GM18499 (cell line): ENCODE measurements at regions not wholly inside any gene's neighbourhood (a gene's known extent, or its start where the extent isn't known, plus 50 kb on each side); places are given as distances from the start of the nearest gene placed in this dataset.

ENCODE experiments used
- ATAC-seq: cut with Tn5 transposase; IDR thresholded peaks from one replicate; pipeline ENCODE4 v1.9.1; 2021; ENCODE audit warnings: moderate number of reproducible peaks; ENCODE audit not compliant: insufficient read depth, unreplicated experiment

GRCh38 chr2:187148059-187148714, 299.2 kb upstream of the ZSWIM2 start:
- no peak for ATAC-seq

- ATAC-seq: no peak
These were observed 294.6 kb upstream of the ZSWIM2 start for GRCh38 chr2:187143537-187143936.

DNA sequence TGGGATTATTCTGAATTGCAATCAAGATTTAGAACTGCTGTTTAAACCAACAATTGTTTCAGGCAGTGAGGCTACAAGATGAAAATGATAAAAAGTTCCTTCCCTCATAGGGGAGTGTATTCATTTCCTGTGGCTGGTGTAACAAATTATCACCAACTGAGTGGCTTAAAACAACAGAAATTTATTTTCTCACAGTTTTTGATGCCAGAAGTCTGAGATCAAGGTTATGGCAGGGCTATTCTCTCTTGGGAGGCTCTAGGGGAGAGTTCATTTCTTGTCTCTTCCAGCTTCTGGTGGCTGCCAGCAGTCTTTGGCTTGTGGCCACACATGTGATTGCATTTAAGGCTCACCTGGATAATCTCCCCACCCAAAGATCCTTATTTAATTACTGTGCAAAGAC, 290.5 kb upstream of the ZSWIM2 start:
- no peak for ATAC-seq

DNA sequence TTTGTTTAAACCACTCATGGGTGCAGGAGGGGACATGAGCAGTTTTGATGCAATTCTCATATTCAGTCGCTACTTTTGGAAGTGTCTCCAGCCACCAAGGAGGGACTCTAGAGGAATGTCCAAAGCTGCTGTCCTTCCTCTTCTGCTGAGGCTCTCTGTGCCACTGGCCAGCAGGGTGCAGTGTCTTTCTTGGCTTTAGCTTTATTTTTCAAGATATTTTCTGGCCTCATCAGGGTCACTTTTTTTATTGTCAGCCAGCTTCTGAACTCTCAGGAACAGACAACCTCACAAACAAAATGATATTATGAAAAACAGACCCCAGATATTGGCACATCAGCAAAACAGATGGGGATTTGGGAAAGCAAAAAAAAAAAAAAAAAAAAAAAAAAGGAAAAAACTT, 289.3 kb upstream of the ZSWIM2 start:
- no peak for ATAC-seq

DNA sequence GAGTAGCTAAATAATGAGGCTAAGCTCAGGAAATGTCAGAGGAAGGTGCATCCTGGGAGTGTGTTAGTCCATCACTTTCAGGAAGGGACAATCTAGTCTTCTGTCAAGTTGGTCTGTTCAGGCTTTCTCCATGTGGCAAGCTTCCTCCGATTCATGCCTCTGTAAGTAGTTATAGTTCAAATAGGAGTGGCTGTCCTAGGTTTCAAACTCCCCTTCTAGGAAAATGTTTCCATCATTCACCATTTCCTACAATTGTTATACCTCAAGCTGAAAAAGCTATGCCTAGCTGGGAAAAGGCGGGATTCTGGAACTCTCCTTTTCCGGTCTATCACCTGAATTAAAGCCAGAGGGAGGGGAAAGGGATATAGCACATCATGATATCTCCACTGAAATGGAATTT, 287.7 kb upstream of the ZSWIM2 start:
- ATAC-seq: no peak

DNA sequence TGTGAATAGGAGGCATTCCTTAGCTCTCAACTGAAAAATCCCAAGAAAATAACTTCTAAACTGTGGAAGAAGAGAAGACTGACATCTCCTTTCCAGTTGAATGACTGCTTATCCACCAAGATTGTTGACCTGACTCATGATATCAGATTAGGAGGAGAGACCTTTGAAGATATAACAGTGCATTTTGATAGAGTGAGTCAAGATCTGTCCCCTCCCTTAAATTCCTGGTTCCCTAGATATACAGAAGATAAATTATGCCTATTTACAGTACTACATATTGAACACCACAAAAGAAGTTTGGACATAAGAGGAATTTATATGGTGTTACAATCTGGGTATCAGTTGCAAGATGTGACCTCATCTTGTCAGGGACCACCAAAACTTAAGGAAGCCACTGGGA, 285.3 kb upstream of the ZSWIM2 start:
- ATAC-seq: no peak

DNA sequence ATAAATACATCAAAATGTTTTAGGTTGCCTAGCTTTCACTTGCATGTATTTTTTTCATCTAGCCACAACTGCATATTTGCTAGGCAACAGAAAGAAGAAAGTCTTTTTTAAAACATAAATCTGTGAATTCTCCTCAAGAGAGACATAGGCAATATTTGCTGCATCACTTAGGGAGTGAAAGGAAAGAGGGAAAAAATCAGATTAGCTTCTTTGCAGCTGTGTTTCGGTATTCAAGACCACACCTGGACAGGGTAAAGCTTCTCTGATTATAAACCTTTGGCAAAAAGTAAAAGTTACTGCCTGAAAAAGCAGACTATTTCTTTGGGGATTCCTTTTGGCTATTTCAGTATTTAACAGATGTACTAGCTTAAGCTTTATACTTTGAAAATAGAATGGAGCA, 280.9 kb upstream of the ZSWIM2 start:
- no peak for ATAC-seq

DNA sequence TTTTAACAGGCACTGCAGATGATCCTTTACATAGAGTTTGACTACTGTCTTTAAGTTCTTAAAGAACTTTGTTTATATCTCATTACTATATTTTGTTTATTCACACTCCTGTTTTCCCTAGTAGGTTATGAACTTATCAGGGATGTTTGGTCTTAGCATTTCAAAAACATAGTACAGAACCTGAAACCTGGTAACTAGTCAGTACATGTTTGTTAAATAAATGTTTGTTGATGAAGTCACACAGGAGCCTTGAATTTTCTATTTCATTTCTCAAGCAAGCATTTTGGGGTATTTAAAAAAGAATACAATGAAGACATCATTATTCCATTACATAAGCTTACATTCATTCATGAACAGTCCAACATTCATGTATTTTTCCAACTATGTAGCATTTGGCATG, 280.3 kb upstream of the ZSWIM2 start:
- no peak for ATAC-seq

DNA sequence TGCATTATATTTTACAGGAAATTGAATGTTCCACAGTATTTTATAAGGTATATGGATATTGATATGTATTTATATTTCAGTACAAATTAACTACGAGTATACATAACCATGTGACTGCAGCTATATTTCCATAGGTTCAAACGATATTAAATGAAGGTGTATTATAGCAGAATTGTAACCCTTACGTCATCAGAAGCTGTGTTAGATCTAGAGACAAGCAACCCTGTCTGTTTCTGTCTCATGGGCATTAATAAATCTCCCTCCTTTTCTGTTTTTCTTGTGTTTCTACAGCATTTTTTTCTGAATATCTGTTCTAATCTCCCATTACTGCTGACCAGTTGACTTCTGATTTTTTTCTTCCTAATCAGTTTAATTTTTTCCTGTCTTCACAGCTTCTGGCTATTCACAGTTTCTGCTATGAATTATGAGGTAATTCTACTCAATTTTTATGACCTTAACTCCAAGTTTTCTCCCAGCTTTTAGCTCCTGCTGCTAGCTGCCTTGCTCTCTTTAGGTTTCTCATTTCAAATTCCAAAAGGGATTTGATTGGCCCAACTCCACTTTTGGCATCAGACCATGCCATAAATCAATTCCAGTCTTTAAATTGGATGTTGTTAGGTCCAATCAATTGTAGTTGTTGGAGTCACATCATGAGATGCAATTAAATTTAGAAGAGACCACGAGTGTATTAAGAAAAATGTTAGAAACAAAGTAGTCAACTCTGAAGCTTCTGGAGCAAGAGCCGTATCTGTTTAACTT, 277.5 kb upstream of the ZSWIM2 start:
- no peak for ATAC-seq

- no peak for ATAC-seq
These were observed 276.3 kb upstream of the ZSWIM2 start for GRCh38 chr2:187125318-187125717.

DNA sequence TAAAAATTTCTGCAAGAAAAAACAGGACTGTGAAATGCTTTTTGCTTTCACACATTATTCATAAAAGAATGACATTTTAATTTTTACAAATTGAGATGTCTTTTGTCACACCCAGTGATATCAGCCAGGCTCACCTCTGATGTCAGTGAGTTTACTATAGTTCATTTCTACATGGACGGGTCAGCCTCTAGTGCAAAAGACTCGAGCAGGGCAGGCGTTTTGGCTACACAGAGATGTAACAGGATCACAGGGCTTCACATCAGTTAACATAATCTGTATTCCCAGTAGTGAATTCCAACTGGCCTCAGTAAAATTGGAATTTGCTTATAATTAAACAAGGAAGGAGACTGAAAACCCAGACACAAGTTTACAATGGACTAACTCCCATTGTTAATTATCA, 275.6 kb upstream of the ZSWIM2 start:
- no peak for ATAC-seq

DNA sequence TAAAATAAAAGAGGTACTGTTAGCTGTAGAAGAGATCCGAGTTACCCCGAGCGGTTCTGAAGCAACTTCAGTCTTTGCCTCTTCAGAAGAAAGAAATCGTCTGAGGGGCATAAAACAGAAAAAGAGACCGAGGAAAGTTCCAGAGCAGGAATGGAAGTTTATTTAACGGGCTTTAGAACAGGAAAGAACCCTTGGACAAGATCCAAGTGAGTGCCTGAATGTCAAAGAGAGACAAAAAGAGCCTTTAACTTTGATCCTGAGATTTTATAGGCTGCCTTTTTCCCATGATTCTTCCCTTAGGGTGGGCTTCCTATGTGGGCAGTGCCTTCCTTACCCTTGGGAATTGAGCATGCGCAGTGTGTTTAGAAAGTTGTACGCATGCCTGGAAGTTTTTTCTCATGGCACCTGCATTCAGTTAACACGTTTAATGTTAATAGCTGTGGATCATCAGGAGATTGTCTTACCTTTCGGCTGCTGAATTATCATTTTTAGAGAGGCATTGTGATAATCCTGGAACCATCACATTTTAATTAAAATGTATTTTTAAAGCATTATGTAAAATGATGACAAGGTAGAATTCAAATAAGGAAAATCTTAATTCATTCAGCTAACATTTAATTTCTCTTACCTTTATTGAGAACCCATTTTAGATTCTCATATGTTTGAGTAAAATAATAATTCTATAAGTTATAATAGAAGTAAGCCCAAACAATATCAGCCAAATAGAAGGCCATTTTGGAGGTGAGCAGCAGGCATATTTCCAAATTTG, 269.5 kb upstream of the ZSWIM2 start:
- ATAC-seq: no peak

DNA sequence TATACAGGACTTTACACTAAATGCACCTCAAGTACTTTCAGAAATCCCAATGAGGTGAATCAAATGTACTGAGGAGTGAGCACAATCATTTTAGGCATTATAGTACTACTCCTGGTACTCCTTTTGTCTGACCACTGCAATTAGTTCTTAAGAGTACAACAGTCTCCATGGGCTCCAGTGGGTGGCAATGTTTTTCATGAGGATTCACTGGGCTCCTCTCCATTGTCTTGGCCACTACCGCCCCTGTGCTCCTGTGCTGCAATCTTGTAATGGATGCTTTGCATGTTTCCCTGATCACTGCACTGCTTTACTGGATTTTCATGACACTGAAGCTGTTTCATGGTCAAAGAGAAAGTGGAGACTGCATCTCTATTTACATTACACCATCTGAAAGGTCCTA, 268.5 kb upstream of the ZSWIM2 start:
- ATAC-seq: no peak

DNA sequence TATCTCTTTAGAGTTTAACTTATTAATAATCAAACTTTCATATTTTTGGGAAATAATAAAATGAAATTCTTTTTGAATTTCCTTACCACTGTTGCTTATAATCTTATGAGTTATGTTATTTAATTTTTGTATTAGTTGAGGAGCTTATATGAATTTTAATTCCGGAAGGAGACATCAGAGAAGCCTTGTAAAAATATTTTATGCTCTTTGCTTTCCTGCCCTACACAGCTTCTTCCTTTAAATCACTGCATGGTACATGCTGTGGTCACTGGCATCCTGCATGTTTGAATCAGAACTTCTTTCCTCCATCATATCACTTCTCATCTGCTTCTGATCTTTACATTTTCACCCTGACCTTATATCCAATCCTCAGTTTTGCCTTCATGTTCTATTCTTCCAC, 266.7 kb upstream of the ZSWIM2 start:
- no peak for ATAC-seq

DNA sequence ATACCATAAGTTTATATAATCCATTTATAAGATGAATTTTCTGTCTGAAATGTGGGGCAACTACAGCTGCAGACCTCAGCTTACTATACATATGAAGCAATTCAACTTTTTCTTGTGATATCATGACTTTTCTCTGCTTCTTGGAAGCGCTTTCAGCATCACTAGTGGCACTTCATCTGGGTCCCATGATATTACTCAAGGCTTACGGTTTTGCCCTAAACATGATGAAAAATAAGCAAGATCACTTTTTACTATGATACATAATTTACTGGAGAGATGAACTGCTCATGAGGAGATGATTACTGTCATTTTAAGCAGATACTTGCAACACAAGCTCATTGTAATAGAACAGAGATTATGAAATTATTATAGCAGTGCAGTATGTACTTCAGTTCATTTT, 258.0 kb upstream of the ZSWIM2 start:
- ATAC-seq: no peak

DNA sequence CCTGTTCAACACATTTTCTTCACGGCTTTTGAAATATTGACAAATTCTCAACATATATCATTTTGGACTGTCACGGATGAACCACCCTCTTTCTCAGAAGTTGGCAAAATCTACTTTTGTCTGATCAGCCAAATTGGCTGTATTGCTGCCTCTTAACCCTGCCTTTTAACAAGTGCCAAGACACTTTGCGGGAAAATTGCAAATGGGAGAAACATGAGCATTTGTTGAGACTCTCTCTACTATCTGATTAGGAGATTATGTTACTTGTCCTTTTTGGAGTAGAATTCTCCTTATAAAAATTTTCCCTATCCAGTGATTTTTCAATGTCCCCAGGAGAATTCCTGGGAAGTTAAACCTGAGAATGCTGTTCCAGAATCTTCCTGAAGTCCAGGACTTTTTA, 256.2 kb upstream of the ZSWIM2 start:
- no peak for ATAC-seq

DNA sequence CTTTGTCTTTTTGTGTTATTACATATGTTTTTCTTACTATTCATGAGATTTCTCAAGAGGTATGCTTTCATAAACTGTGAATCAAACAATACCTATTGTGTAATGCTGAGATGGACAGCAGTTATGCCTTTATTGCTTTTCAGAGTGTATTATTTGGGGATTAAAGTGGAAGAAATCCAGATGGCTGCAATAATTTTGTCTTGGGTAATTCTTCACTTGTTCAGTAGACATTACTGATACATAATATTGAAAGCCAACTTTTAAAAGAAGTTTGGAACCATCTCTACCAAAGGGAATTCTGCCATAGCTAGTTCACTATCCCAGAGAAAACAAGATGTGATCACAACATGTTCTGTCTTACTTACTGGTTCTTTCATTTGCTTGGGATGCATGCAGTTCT, 253.4 kb upstream of the ZSWIM2 start:
- ATAC-seq: no peak

DNA sequence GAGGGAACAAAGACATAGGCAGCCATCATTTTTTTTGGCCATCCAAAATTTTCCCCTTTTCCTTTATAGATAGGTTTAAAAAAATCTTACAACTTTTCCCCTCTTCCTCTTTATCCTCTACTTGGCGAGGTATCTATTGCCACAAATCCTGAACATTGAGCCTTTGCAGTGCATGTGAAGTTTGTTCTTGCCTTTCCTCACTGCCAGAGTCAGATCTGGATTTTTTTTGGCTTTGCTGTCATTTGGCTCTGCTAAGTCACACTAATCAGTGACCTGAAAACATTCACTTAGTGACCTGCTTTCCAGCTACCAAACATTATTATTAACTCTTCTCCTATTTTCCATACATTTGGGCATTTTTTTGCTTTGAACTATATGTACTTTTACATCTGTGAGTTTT, 249.2 kb upstream of the ZSWIM2 start:
- no peak for ATAC-seq

- ATAC-seq: no peak
These were observed 244.9 kb upstream of the ZSWIM2 start for GRCh38 chr2:187093771-187094412.

- no peak for ATAC-seq
These were observed 242.7 kb upstream of the ZSWIM2 start for GRCh38 chr2:187091664-187092063.

DNA sequence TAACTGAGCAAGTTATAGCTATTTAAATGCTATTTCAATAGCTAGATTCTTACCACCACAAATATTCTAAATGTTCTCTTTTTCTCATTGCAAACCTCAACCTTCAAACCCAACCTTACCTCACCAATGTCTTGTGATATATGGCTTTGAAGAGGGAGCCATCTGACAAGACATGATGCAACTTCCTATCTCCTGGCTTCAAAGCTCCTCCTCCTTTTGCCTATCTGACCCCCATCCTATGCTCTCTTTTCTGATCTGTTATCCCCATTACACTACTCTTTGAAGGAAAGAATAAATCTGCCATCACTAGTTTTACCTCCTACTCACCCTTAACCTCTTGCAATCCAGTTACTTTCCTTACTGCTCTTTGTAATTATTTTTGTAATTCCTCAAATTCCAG, 235.6 kb upstream of the ZSWIM2 start:
- ATAC-seq: no peak
